ENCODE measurements at regions not wholly inside any gene's neighbourhood (a gene's known extent, or its start where the extent isn't known, plus 50 kb on each side); places are given as distances from the start of the nearest gene placed in this dataset.
"Not testable (repeated sequence)": the region's sequence is repeated elsewhere in the genome, so short reads cannot be mapped to it uniquely, and the experiment has no call there.

DNA sequence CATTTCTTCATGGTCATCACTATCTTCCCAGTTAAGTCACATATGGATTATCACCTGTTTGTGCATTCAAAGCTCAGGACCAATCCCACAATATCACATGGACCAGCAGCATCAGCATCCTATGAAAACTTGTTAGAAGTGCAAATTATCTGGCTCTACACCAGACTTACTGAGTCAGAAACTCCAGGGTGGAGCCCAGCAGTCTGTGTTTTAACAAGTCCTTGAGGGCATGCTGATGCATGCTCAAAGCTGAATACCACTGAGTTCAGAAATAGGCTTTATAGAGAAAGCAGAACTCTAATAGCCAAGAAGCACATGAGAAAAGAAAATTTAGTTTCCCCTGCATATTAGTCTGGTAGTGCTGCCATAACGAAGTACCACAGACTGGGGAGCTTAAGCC, 62.4 kb upstream of the GABRQ start:
- no peak overlapping the region for H3K27ac ChIP-seq (ENCODE audit: low read length)
- no peaks in the 10 kb centered on the region for H3F3A ChIP-seq (ENCODE audit: low read length, unreplicated experiment)
- intact Hi-C loops (cut with micrococcal nuclease): no loop called here
- no peak overlapping the region for H3K9ac ChIP-seq (ENCODE audit: low read length)
- no peak overlapping the region for H3K4me3 ChIP-seq (ENCODE audit: low read length)
- no peaks in the 10 kb centered on the region for H3K9me2 ChIP-seq (replicated peaks; ENCODE audit: low read length)
- ChIA-PET CTCF (no interaction called here), POLR2A (ENCODE audit: unreplicated experiment) (no interaction called here)
- TF ChIP-seq EZH2phosphoT487 (IDR thresholded peaks at IDR 0.05; ENCODE audit: borderline replicate concordance, low read length): no peak
- TF ChIP-seq, protein P1, sequence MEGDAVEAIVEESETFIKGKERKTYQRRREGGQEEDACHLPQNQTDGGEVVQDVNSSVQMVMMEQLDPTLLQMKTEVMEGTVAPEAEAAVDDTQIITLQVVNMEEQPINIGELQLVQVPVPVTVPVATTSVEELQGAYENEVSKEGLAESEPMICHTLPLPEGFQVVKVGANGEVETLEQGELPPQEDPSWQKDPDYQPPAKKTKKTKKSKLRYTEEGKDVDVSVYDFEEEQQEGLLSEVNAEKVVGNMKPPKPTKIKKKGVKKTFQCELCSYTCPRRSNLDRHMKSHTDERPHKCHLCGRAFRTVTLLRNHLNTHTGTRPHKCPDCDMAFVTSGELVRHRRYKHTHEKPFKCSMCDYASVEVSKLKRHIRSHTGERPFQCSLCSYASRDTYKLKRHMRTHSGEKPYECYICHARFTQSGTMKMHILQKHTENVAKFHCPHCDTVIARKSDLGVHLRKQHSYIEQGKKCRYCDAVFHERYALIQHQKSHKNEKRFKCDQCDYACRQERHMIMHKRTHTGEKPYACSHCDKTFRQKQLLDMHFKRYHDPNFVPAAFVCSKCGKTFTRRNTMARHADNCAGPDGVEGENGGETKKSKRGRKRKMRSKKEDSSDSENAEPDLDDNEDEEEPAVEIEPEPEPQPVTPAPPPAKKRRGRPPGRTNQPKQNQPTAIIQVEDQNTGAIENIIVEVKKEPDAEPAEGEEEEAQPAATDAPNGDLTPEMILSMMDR (conservative IDR thresholded peaks at IDR 0.05; ENCODE audit: low read depth, low read length): no peak
- no peak for TF ChIP-seq EZH2 (IDR thresholded peaks at IDR 0.05; ENCODE audit: low read length, unreplicated experiment)
- no peaks in the 10 kb centered on the region for H3K36me3 ChIP-seq (ENCODE audit: low read depth, low read length)
- no peak overlapping the region for H3K4me2 ChIP-seq (ENCODE audit: low read length)
- no peak for DNase-seq
- H4K20me1 ChIP-seq (ENCODE audit: low read length): no peaks in the 10 kb centered on the region
- H3K27me3 ChIP-seq (ENCODE audit: low read length): peaks cover 7% of the 10 kb centered on the region; the same call in 1 of the 2 replicates
- no peak overlapping the region for H2AFZ ChIP-seq (ENCODE audit: low read length)
- H3K4me1 ChIP-seq (ENCODE audit: insufficient read depth, low read length): no peaks in the 10 kb centered on the region
- H3K79me2 ChIP-seq (ENCODE audit: low read length): no peaks in the 10 kb centered on the region
- BruUV-seq (replicated peaks): no TSS peak
- H3K9me3 ChIP-seq (ENCODE audit: low read length): no peaks in the 10 kb centered on the region
- ATAC-seq: no peak

DNA sequence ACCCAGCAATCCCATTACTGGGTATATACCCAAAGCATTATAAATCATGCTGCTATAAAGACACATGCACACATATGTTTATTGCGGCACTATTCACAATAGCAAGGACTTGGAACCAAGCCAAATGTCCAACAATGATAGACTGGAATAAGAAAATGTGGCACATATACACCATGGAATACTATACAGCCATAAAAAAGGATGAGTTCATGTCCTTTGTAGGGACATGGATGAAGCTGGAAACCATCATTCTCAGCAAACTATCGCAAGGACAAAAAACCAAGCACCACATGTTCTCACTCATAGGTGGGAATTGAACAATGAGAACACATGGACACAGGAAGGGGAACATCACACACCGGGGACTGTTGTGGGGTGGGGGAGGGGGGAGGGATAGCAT, 50.2 kb upstream of the GABRQ start:
- H3K27me3 ChIP-seq (ENCODE audit: low read length); H4K20me1 ChIP-seq (ENCODE audit: low read length); H3K79me2 ChIP-seq (ENCODE audit: low read length); CTCF ChIA-PET; H3K4me3 ChIP-seq (ENCODE audit: low read length); POLR2A ChIA-PET (ENCODE audit: unreplicated experiment); H3K36me3 ChIP-seq (ENCODE audit: low read depth, low read length); H3F3A ChIP-seq (ENCODE audit: low read length, unreplicated experiment); H3K9me3 ChIP-seq (ENCODE audit: low read length); H3K4me1 ChIP-seq (ENCODE audit: insufficient read depth, low read length); intact Hi-C loops (cut with micrococcal nuclease); H3K9me2 ChIP-seq (replicated peaks; ENCODE audit: low read length); H3K9ac ChIP-seq (ENCODE audit: low read length); H2AFZ ChIP-seq (ENCODE audit: low read length); DNase-seq; BruUV-seq (replicated peaks); H3K4me2 ChIP-seq (ENCODE audit: low read length); ATAC-seq; H3K27ac ChIP-seq (ENCODE audit: low read length): not testable (repeated sequence)

Measured in PC-3 (cell line).